BJ (cell line): ENCODE measurements at regions not wholly inside any gene's neighbourhood (a gene's known extent, or its start where the extent isn't known, plus 50 kb on each side); places are given as distances from the start of the nearest gene placed in this dataset.

Source experiments
- CTCF ChIA-PET: fragments of 350-600 bp; formaldehyde crosslinking; extraction: SDS; loops from one replicate; lab custom pipeline; 2021; ENCODE audit warnings: antibody characterized with exemption, inconsistent platforms; lab: Yijun Ruan, JAX
- POLR2A ChIA-PET: fragments of 300-600 bp; sonication (Branson Sonifier 250); formaldehyde crosslinking; extraction: SDS; loops from one replicate; lab custom pipeline; 2021; ENCODE audit warnings: antibody characterized with exemption; lab: Charles Lee
- DNase-seq: peaks from one replicate; pipeline ENCODE4 v3.0.0-alpha.2; 2011; ENCODE audit warnings: low read depth
- H3K27me3 ChIP-seq: 2 replicates; pipeline ENCODE4 v1.6.0; 2011; ENCODE audit warnings: low read length; ENCODE audit not compliant: control insufficient read depth, insufficient read depth
- H3K36me3 ChIP-seq: 2 replicates; pipeline ENCODE4 v1.5.1; 2011; ENCODE audit warnings: low read length; ENCODE audit not compliant: control insufficient read depth, insufficient read depth
- H3K4me3 ChIP-seq: 2 replicates; pipeline ENCODE4 v1.5.1; 2011; ENCODE audit warnings: low read depth, mild to moderate bottlenecking, control low read depth, low read length
- CTCF ChIP-seq: IDR thresholded peaks from 2 replicates; pipeline ENCODE4 v1.5.1; 2011; ENCODE audit warnings: low read depth, mild to moderate bottlenecking, control low read depth, inconsistent platforms, low read length, moderate library complexity; ENCODE audit not compliant: insufficient read depth

GRCh38 chr11:96464700-96465307, 75.0 kb downstream of the JRKL start:
- Histone ChIP-seq H3K27me3 (no peaks in the 10 kb centered on the region), H3K4me3 (no peak overlapping the region), H3K36me3 (no peaks in the 10 kb centered on the region)
- ChIA-PET CTCF (interaction anchor here (0.7 to 3.8 kb wide), 10 partner anchors 10 to 1044 kb away, joined by 3 to 38 read pairs (median 3); no protein-coding TSS in a partner anchor), POLR2A (no interaction called here)
- DNase-seq = peak; percentile 11
- peak; percentile 66 for TF ChIP-seq CTCF

GRCh38 chr11:96465512-96465911, 75.7 kb downstream of the JRKL start:
- no peak for DNase-seq
- no peaks in the 10 kb centered on the region for H3K36me3 ChIP-seq
- H3K4me3 ChIP-seq = no peak overlapping the region
- CTCF ChIA-PET = interaction anchor here (0.6 to 3.8 kb wide), 4 partner anchors 19 to 810 kb away, joined by 3 to 38 read pairs (median 6); no protein-coding TSS in a partner anchor
- H3K27me3 ChIP-seq = no peaks in the 10 kb centered on the region
- POLR2A ChIA-PET = no interaction called here
- TF ChIP-seq CTCF = no peak

- no peak overlapping the region for H3K4me3 ChIP-seq
- ChIA-PET CTCF (interaction anchor here (0.9 to 3.8 kb wide), 2 partner anchors 13 to 328 kb away, joined by 3 to 38 read pairs; no protein-coding TSS in a partner anchor), POLR2A (no interaction called here)
- no peak for DNase-seq
- no peaks in the 10 kb centered on the region for H3K27me3 ChIP-seq
- H3K36me3 ChIP-seq = no peaks in the 10 kb centered on the region
- no peak for TF ChIP-seq CTCF
Measured at GRCh38 chr11:96466607-96467006, 76.8 kb downstream of the JRKL start.

GRCh38 chr11:96469776-96470175, 80.0 kb downstream of the JRKL start:
- Histone ChIP-seq H3K36me3 (no peaks in the 10 kb centered on the region), H3K4me3 (no peak overlapping the region), H3K27me3 (no peaks in the 10 kb centered on the region)
- ChIA-PET POLR2A (no interaction called here), CTCF (interaction anchor here (1.2 kb wide), 1 partner anchor 327 kb away, joined by 3 read pairs; no protein-coding TSS in a partner anchor)
- DNase-seq = no peak
- TF ChIP-seq CTCF = no peak

GRCh38 chr11:96470521-96470920, 80.7 kb downstream of the JRKL start:
- CTCF ChIA-PET = no interaction called here
- Histone ChIP-seq H3K27me3 (no peaks in the 10 kb centered on the region), H3K4me3 (no peak overlapping the region), H3K36me3 (no peaks in the 10 kb centered on the region)
- POLR2A ChIA-PET = no interaction called here
- TF ChIP-seq CTCF = no peak
- no peak for DNase-seq
